HPDE6-E6E7 (cell line): ENCODE measurements at regions not wholly inside any gene's neighbourhood (a gene's known extent, or its start where the extent isn't known, plus 50 kb on each side); places are given as distances from the start of the nearest gene placed in this dataset.

ENCODE experiments used
- DNase-seq: peaks from one replicate; pipeline ENCODE4 v3.0.0; 2011; ENCODE audit warnings: missing footprints; ENCODE audit errors: extremely low spot score

GRCh38 chr21:27704567-27705166, 737.8 kb upstream of the ADAMTS5 start:
- DNase-seq = no peak

- DNase-seq = no peak
Measured at GRCh38 chr21:27703791-27704190, 736.9 kb upstream of the ADAMTS5 start.

- peak; percentile 47 for DNase-seq
Measured at GRCh38 chr21:27700974-27701614, 734.2 kb upstream of the ADAMTS5 start.

GRCh38 chr21:27695246-27695645, 728.4 kb upstream of the ADAMTS5 start:
- DNase-seq = no peak

GRCh38 chr21:27694667-27695066, 727.8 kb upstream of the ADAMTS5 start:
- no peak for DNase-seq

- DNase-seq = peak; percentile 79
Measured at GRCh38 chr21:27693376-27693775, 726.5 kb upstream of the ADAMTS5 start.

- no peak for DNase-seq
Measured at GRCh38 chr21:27691516-27691915, 724.6 kb upstream of the ADAMTS5 start.

- DNase-seq = no peak
Measured at GRCh38 chr21:27691006-27691405, 724.1 kb upstream of the ADAMTS5 start.

- DNase-seq = no peak
Measured at GRCh38 chr21:27690426-27690825, 723.5 kb upstream of the ADAMTS5 start.

- no peak for DNase-seq
Measured at GRCh38 chr21:27688773-27689172, 721.9 kb upstream of the ADAMTS5 start.

- DNase-seq = no peak
Measured at GRCh38 chr21:27683292-27683691, 716.4 kb upstream of the ADAMTS5 start.

- no peak for DNase-seq
Measured at GRCh38 chr21:27681841-27682240, 715.0 kb upstream of the ADAMTS5 start.

- DNase-seq = no peak
Measured at GRCh38 chr21:27681038-27681437, 714.1 kb upstream of the ADAMTS5 start.

- DNase-seq = no peak
Measured at GRCh38 chr21:27680181-27680580, 713.3 kb upstream of the ADAMTS5 start.

- DNase-seq = no peak
Measured at GRCh38 chr21:27678511-27678910, 711.6 kb upstream of the ADAMTS5 start.

- DNase-seq = no peak
Measured at GRCh38 chr21:27677546-27677945, 710.7 kb upstream of the ADAMTS5 start.

GRCh38 chr21:27675306-27675705, 708.4 kb upstream of the ADAMTS5 start:
- DNase-seq = no peak

- DNase-seq = no peak
Measured at GRCh38 chr21:27674041-27674615, 707.2 kb upstream of the ADAMTS5 start.

GRCh38 chr21:27673581-27673980, 706.7 kb upstream of the ADAMTS5 start:
- DNase-seq = no peak

GRCh38 chr21:27671207-27671606, 704.3 kb upstream of the ADAMTS5 start:
- no peak for DNase-seq

GRCh38 chr21:27653481-27653880, 686.6 kb upstream of the ADAMTS5 start:
- no peak for DNase-seq

GRCh38 chr21:27649762-27650161, 682.9 kb upstream of the ADAMTS5 start:
- DNase-seq = no peak

GRCh38 chr21:27649323-27649722, 682.4 kb upstream of the ADAMTS5 start:
- DNase-seq = peak; percentile 35
